CD14-positive monocyte (primary cell): ENCODE measurements at regions not wholly inside any gene's neighbourhood (a gene's known extent, or its start where the extent isn't known, plus 50 kb on each side); places are given as distances from the start of the nearest gene placed in this dataset.

Experiments
- DNase-seq, 3 donors: peaks; one replicate each; pipeline ENCODE4 v3.0.0-alpha.2; 2011 to 2022
- H2AFZ ChIP-seq: 2 replicates; pipeline ENCODE4 v1.6.0; 2012; ENCODE audit warnings: mild to moderate bottlenecking, low read depth, low read length, inconsistent platforms; ENCODE audit not compliant: insufficient read depth, poor library complexity, severe bottlenecking
- H3K27ac ChIP-seq, 2 donors: 1 replicate in 1 of 2; 2 replicates in 1 of 2; pipeline ENCODE4 v1.5.1; 2012 to 2013; ENCODE audit warnings: low read length in 2 of 2, control low read depth in 1 of 2, inconsistent platforms in 1 of 2, low read depth in 1 of 2, mild to moderate bottlenecking in 1 of 2
- H3K27me3 ChIP-seq, 2 donors: one replicate each; pipeline versions ENCODE4 v1.6.0 to v1.6.1; 2011 to 2013; ENCODE audit warnings: low read length in 2 of 2; ENCODE audit not compliant: control insufficient read depth in 2 of 2, insufficient read depth in 2 of 2
- H3K36me3 ChIP-seq, 2 donors: replicated peaks in 1 of 2; 1 replicate in 1 of 2; 2 replicates in 1 of 2; pipeline versions ENCODE4 v1.5.1 to v1.6.1; 2012 to 2013; ENCODE audit warnings: low read length in 2 of 2, control low read depth in 1 of 2, inconsistent platforms in 1 of 2, mild to moderate bottlenecking in 1 of 2; ENCODE audit not compliant: insufficient read depth in 2 of 2, control insufficient read depth in 1 of 2
- H3K4me1 ChIP-seq, 2 donors: 1 replicate in 1 of 2; 2 replicates in 1 of 2; pipeline versions ENCODE4 v1.5.1 to v1.6.1; 2012 to 2013; ENCODE audit warnings: low read length in 2 of 2, control low read depth in 1 of 2, inconsistent platforms in 1 of 2, mild to moderate bottlenecking in 1 of 2, moderate library complexity in 1 of 2; ENCODE audit not compliant: insufficient read depth in 2 of 2, control insufficient read depth in 1 of 2
- H3K4me2 ChIP-seq: replicated peaks from 2 replicates; pipeline ENCODE3; 2012; ENCODE audit warnings: low read length, moderate library complexity, mild to moderate bottlenecking; ENCODE audit not compliant: poor library complexity, severe bottlenecking; ENCODE audit errors: extremely low read depth
- H3K4me3 ChIP-seq, 3 experiments: fragments of 200-600 bp in 1 of 3; sonication (generic) in 1 of 3; replicated peaks in 1 of 3; 1 replicate in 2 of 3; 2 replicates in 1 of 3; pipeline ENCODE4 v1.5.1; 2011 to 2013; ENCODE audit warnings: low read length in 3 of 3, mild to moderate bottlenecking in 3 of 3, control low read depth in 2 of 3, low read depth in 2 of 3, inconsistent platforms in 1 of 3, moderate library complexity in 1 of 3
- H3K79me2 ChIP-seq: 2 replicates; pipeline ENCODE4 v1.6.0; 2012; ENCODE audit warnings: mild to moderate bottlenecking, control low read depth, inconsistent platforms, low read length, moderate library complexity; ENCODE audit not compliant: insufficient read depth
- H3K9ac ChIP-seq: 2 replicates; pipeline ENCODE4 v1.6.0; 2017; ENCODE audit warnings: low read length, mild to moderate bottlenecking; ENCODE audit not compliant: insufficient read depth, poor library complexity, severe bottlenecking
- H3K9me3 ChIP-seq, 2 donors: replicated peaks in 1 of 2; 1 replicate in 1 of 2; 2 replicates in 1 of 2; pipeline versions ENCODE4 v1.5.1 to v1.6.1; 2012 to 2013; ENCODE audit warnings: low read length in 2 of 2, control low read depth in 1 of 2; ENCODE audit not compliant: control insufficient read depth in 1 of 2, insufficient read depth in 1 of 2
- H4K20me1 ChIP-seq: 2 replicates; pipeline ENCODE4 v1.6.0; 2012; ENCODE audit warnings: mild to moderate bottlenecking, low read length, control low read depth, moderate library complexity; ENCODE audit not compliant: insufficient read depth
- H3K27ac Mint-ChIP-seq, 7 donors: one replicate each; pipeline ENCODE4 v1.8.0; 2020; ENCODE audit warnings: mild to moderate bottlenecking in 7 of 7, mixed read lengths in 7 of 7, moderate library complexity in 6 of 7, inconsistent platforms in 2 of 7
- H3K27me3 Mint-ChIP-seq, 3 donors: one replicate each; pipeline ENCODE4 v1.8.0; 2021 to 2022; ENCODE audit warnings: low read depth in 3 of 3, mild to moderate bottlenecking in 3 of 3, mixed read lengths in 3 of 3, moderate library complexity in 3 of 3, inconsistent platforms in 1 of 3
- H3K36me3 Mint-ChIP-seq, 2 donors: one replicate each; pipeline ENCODE4 v1.8.0; 2020; ENCODE audit warnings: mixed read lengths in 2 of 2, inconsistent platforms in 1 of 2, mild to moderate bottlenecking in 1 of 2
- H3K4me1 Mint-ChIP-seq: one replicate; pipeline ENCODE4 v1.8.0; 2020; ENCODE audit warnings: mild to moderate bottlenecking, mixed read lengths
- H3K4me3 Mint-ChIP-seq, 2 donors: one replicate each; pipeline ENCODE4 v1.8.0; 2020; ENCODE audit warnings: mild to moderate bottlenecking in 2 of 2, mixed read lengths in 2 of 2, moderate library complexity in 1 of 2
- H3K9me3 Mint-ChIP-seq, 7 donors: one replicate each; pipeline ENCODE4 v1.8.0; 2020 to 2022; ENCODE audit warnings: mixed read lengths in 7 of 7, mild to moderate bottlenecking in 6 of 7, moderate library complexity in 6 of 7, inconsistent platforms in 2 of 7
- CTCF ChIP-seq: fragments of 200-600 bp; IDR thresholded peaks from one replicate; pipeline ENCODE4 v1.8.0; 2022; ENCODE audit warnings: antibody characterized with exemption, mild to moderate bottlenecking
- WGBS: methylation state at CpG from one replicate; pipeline ENCODE4 v1.1.5; 2013; ENCODE audit warnings: missing lambda C conversion rate; ENCODE audit not compliant: insufficient coverage; 5-methylcytosine and 5-hydroxymethylcytosine counted together
- intact Hi-C, 2 donors: fragments of 100-400 bp; cut with micrococcal nuclease; formaldehyde crosslinking; loops; one replicate each; pipeline versions ENCODE4 v1.15.0 to v1.15.1; 2023

GRCh38 chr5:27130587-27130986, 92.2 kb upstream of the CDH9 start:
- no peaks in the 10 kb centered on the region for H3K9me3 ChIP-seq
- no peaks in the 10 kb centered on the region for H3K36me3 ChIP-seq
- Mint-ChIP-seq H3K36me3 (no peaks in the 10 kb centered on the region), H3K27me3 (no peaks in the 10 kb centered on the region), H3K27ac (no peak overlapping the region), H3K4me1 (no peaks in the 10 kb centered on the region), H3K9me3 (peaks cover 1 to 10% (median 3%) of the 10 kb centered on the region in 7 donors), H3K4me3 (no peak overlapping the region)
- H3K4me3 ChIP-seq: no peak overlapping the region
- H3K4me1 ChIP-seq: no peaks in the 10 kb centered on the region
- H3K4me2 ChIP-seq: no peak overlapping the region
- intact Hi-C loops: no loop called here
- H2AFZ ChIP-seq: no peak overlapping the region
- no peak for DNase-seq
- H4K20me1 ChIP-seq: no peaks in the 10 kb centered on the region
- H3K27me3 ChIP-seq: no peaks in the 10 kb centered on the region
- H3K9ac ChIP-seq: no peak overlapping the region
- no peaks in the 10 kb centered on the region for H3K79me2 ChIP-seq
- TF ChIP-seq CTCF: no peak
- no peak overlapping the region for H3K27ac ChIP-seq
- no CpG with 5 or more reads among the region's 1 CpG for WGBS

- no peak overlapping the region for H3K27ac Mint-ChIP-seq
- no peak for DNase-seq
- no peaks in the 10 kb centered on the region for H3K27me3 Mint-ChIP-seq
- Histone ChIP-seq H3K4me2 (no peak overlapping the region), H3K9ac (no peak overlapping the region), H3K9me3 (no peaks in the 10 kb centered on the region), H3K36me3 (no peaks in the 10 kb centered on the region), H3K4me3 (no peak overlapping the region), H3K27me3 (no peaks in the 10 kb centered on the region), H3K27ac (no peak overlapping the region), H4K20me1 (no peaks in the 10 kb centered on the region), H2AFZ (no peak overlapping the region), H3K4me1 (no peaks in the 10 kb centered on the region), H3K79me2 (no peaks in the 10 kb centered on the region)
- intact Hi-C loops: no loop called here
- H3K9me3 Mint-ChIP-seq: peaks cover 0 to 7% (median 2%) of the 10 kb centered on the region in 7 donors
- no peaks in the 10 kb centered on the region for H3K4me1 Mint-ChIP-seq
- H3K4me3 Mint-ChIP-seq: no peak overlapping the region
- H3K36me3 Mint-ChIP-seq: no peaks in the 10 kb centered on the region
- no CpG with 5 or more reads among the region's 1 CpG for WGBS
- no peak for TF ChIP-seq CTCF
Observed at GRCh38 chr5:27129926-27130325, 91.5 kb upstream of the CDH9 start.
